CD4-positive, CD25-positive, alpha-beta regulatory T cell (primary cell): ENCODE measurements at regions not wholly inside any gene's neighbourhood (a gene's known extent, or its start where the extent isn't known, plus 50 kb on each side); places are given as distances from the start of the nearest gene placed in this dataset.

Source experiments
- ATAC-seq, 2 donors: fragments of 150-1000 bp; cut with Tn5 transposase; one replicate each; pipeline ENCODE4 v1.10.0; 2021; ENCODE audit warnings: low read depth in 2 of 2, moderate number of reproducible peaks in 2 of 2, moderate library complexity in 1 of 2
- DNase-seq, 3 donors: peaks; one replicate each; pipeline versions ENCODE4 v3.0.0 to v3.0.0-alpha.2; 2012 to 2022; ENCODE audit warnings: mixed read lengths in 1 of 3
- H3K27ac ChIP-seq: one replicate; pipeline ENCODE4 v1.7.0; 2013; ENCODE audit warnings: mild to moderate bottlenecking, low read length; ENCODE audit not compliant: insufficient read depth, poor library complexity, severe bottlenecking
- H3K27me3 ChIP-seq: one replicate; pipeline ENCODE4 v1.7.0; 2013; ENCODE audit warnings: low read length; ENCODE audit not compliant: control insufficient read depth, insufficient read depth
- H3K36me3 ChIP-seq: one replicate; pipeline ENCODE4 v1.7.0; 2013; ENCODE audit warnings: mild to moderate bottlenecking, low read length, moderate library complexity; ENCODE audit not compliant: control insufficient read depth, insufficient read depth
- H3K4me1 ChIP-seq: 2 replicates; pipeline ENCODE4 v1.7.0; 2013; ENCODE audit warnings: mild to moderate bottlenecking, low read length; ENCODE audit not compliant: insufficient read depth, control insufficient read depth, poor library complexity, severe bottlenecking
- H3K4me3 ChIP-seq: one replicate; pipeline ENCODE4 v1.7.0; 2013; ENCODE audit warnings: low read depth, mild to moderate bottlenecking, low read length, moderate library complexity
- H3K9me3 ChIP-seq, 2 experiments: 1 replicate in 1 of 2; 2 replicates in 1 of 2; pipeline ENCODE4 v1.7.0; 2013; ENCODE audit warnings: low read length in 2 of 2, mild to moderate bottlenecking in 1 of 2, moderate library complexity in 1 of 2; ENCODE audit not compliant: control insufficient read depth in 2 of 2
- H3K27ac Mint-ChIP-seq, 3 donors: one replicate each; pipeline ENCODE4 v1.8.0; 2020 to 2022; ENCODE audit warnings: mild to moderate bottlenecking in 3 of 3, mixed read lengths in 3 of 3, moderate library complexity in 2 of 3
- H3K27me3 Mint-ChIP-seq: one replicate; pipeline ENCODE4 v1.8.0; 2022; ENCODE audit warnings: mild to moderate bottlenecking, mixed read lengths
- H3K36me3 Mint-ChIP-seq: one replicate; pipeline ENCODE4 v1.8.0; 2020; ENCODE audit warnings: mixed read lengths
- H3K4me1 Mint-ChIP-seq, 4 donors: one replicate each; pipeline ENCODE4 v1.8.0; 2020 to 2022; ENCODE audit warnings: mixed read lengths in 4 of 4, mild to moderate bottlenecking in 1 of 4
- H3K4me3 Mint-ChIP-seq, 4 donors: one replicate each; pipeline ENCODE4 v1.8.0; 2020 to 2022; ENCODE audit warnings: mild to moderate bottlenecking in 4 of 4, mixed read lengths in 4 of 4, moderate library complexity in 3 of 4
- H3K9me3 Mint-ChIP-seq, 7 donors: one replicate each; pipeline ENCODE4 v1.8.0; 2020 to 2022; ENCODE audit warnings: mixed read lengths in 7 of 7, mild to moderate bottlenecking in 3 of 7, moderate library complexity in 2 of 7

GRCh38 chr17:37836593-37836992 is 87.6 kb upstream of the TBC1D3K start:
- Mint-ChIP-seq H3K36me3 (no peaks in the 10 kb centered on the region), H3K4me3 (no peak overlapping the region), H3K27ac (no peak overlapping the region), H3K27me3 (peaks cover 3% of the 10 kb centered on the region), H3K4me1 (peaks cover 0 to 2% (median 0%) of the 10 kb centered on the region in 4 donors), H3K9me3 (peaks cover 0 to 1% (median 0%) of the 10 kb centered on the region in 7 donors)
- Histone ChIP-seq H3K27ac (no peak overlapping the region), H3K4me3 (no peak overlapping the region), H3K9me3 (no peaks in the 10 kb centered on the region), H3K4me1 (no peaks in the 10 kb centered on the region), H3K36me3 (no peaks in the 10 kb centered on the region), H3K27me3 (no peaks in the 10 kb centered on the region)
- no peak for DNase-seq
- ATAC-seq: no peak

GRCh38 chr17:37834168-37834567 is 89.3 kb upstream of the HNF1B start:
- no peak overlapping the region for H3K4me3 Mint-ChIP-seq
- H3K4me1 ChIP-seq: no peaks in the 10 kb centered on the region
- no peaks in the 10 kb centered on the region for H3K27me3 Mint-ChIP-seq
- H3K27me3 ChIP-seq: no peaks in the 10 kb centered on the region
- H3K36me3 Mint-ChIP-seq: no peaks in the 10 kb centered on the region
- H3K9me3 ChIP-seq: no peaks in the 10 kb centered on the region
- H3K9me3 Mint-ChIP-seq: peaks cover 0 to 1% (median 0%) of the 10 kb centered on the region in 7 donors
- DNase-seq (no peak), ATAC-seq (no peak)
- H3K4me3 ChIP-seq: no peak overlapping the region
- no peak overlapping the region for H3K27ac ChIP-seq
- peaks cover 0 to 2% (median 0%) of the 10 kb centered on the region in 4 donors for H3K4me1 Mint-ChIP-seq
- no peak overlapping the region for H3K27ac Mint-ChIP-seq
- H3K36me3 ChIP-seq: no peaks in the 10 kb centered on the region

- H3K4me3 Mint-ChIP-seq: peak overlapping the region in 1 of 4 donors; percentile 48
Observed at GRCh38 chr17:37833237-37833859, 88.5 kb upstream of the HNF1B start.

GRCh38 chr17:37831986-37832385 is 87.1 kb upstream of the HNF1B start:
- Mint-ChIP-seq H3K27ac (no peak overlapping the region), H3K4me3 (no peak overlapping the region), H3K27me3 (no peaks in the 10 kb centered on the region), H3K4me1 (peaks cover 0 to 7% (median 0%) of the 10 kb centered on the region in 4 donors), H3K36me3 (no peaks in the 10 kb centered on the region), H3K9me3 (peaks cover 0 to 2% (median 0%) of the 10 kb centered on the region in 7 donors)
- Histone ChIP-seq H3K27me3 (no peaks in the 10 kb centered on the region), H3K4me1 (no peaks in the 10 kb centered on the region), H3K36me3 (no peaks in the 10 kb centered on the region), H3K4me3 (no peak overlapping the region), H3K9me3 (no peaks in the 10 kb centered on the region), H3K27ac (no peak overlapping the region)
- no peak for ATAC-seq
- DNase-seq: no peak

More at GRCh38 chr17:37833237-37833859, 88.5 kb upstream of the HNF1B start:
- Mint-ChIP-seq H3K9me3 (peaks cover 0 to 2% (median 0%) of the 10 kb centered on the region in 7 donors), H3K36me3 (no peaks in the 10 kb centered on the region), H3K27me3 (no peaks in the 10 kb centered on the region), H3K27ac (no peak overlapping the region), H3K4me1 (peaks cover 0 to 7% (median 0%) of the 10 kb centered on the region in 4 donors)
- Histone ChIP-seq H3K27me3 (no peaks in the 10 kb centered on the region), H3K27ac (no peak overlapping the region), H3K4me3 (no peak overlapping the region), H3K9me3 (no peaks in the 10 kb centered on the region), H3K36me3 (no peaks in the 10 kb centered on the region), H3K4me1 (no peaks in the 10 kb centered on the region)
- no peak for ATAC-seq
- peak in 1 of 3 donors; percentile 81 for DNase-seq

- Mint-ChIP-seq H3K36me3 (no peaks in the 10 kb centered on the region), H3K27me3 (no peaks in the 10 kb centered on the region), H3K4me1 (peaks cover 0 to 7% (median 0%) of the 10 kb centered on the region in 4 donors), H3K9me3 (peaks cover 0 to 2% (median 0%) of the 10 kb centered on the region in 7 donors), H3K4me3 (no peak overlapping the region), H3K27ac (no peak overlapping the region)
- no peaks in the 10 kb centered on the region for H3K36me3 ChIP-seq
- H3K9me3 ChIP-seq: no peaks in the 10 kb centered on the region
- DNase-seq (no peak), ATAC-seq (no peak)
- H3K4me1 ChIP-seq: no peaks in the 10 kb centered on the region
- H3K4me3 ChIP-seq: no peak overlapping the region
- no peaks in the 10 kb centered on the region for H3K27me3 ChIP-seq
- H3K27ac ChIP-seq: no peak overlapping the region
Observed at GRCh38 chr17:37831492-37831891, 86.6 kb upstream of the HNF1B start.

- Histone ChIP-seq H3K27ac (no peak overlapping the region), H3K4me1 (no peaks in the 10 kb centered on the region), H3K27me3 (no peaks in the 10 kb centered on the region), H3K9me3 (no peaks in the 10 kb centered on the region), H3K36me3 (no peaks in the 10 kb centered on the region), H3K4me3 (no peak overlapping the region)
- no peaks in the 10 kb centered on the region for H3K36me3 Mint-ChIP-seq
- H3K4me1 Mint-ChIP-seq: peaks cover 0 to 7% (median 0%) of the 10 kb centered on the region in 4 donors
- ATAC-seq (no peak), DNase-seq (no peak)
- H3K9me3 Mint-ChIP-seq: peaks cover 0 to 2% (median 0%) of the 10 kb centered on the region in 7 donors
- no peak overlapping the region for H3K4me3 Mint-ChIP-seq
- no peak overlapping the region for H3K27ac Mint-ChIP-seq
- no peaks in the 10 kb centered on the region for H3K27me3 Mint-ChIP-seq
Observed at GRCh38 chr17:37830151-37830993, 85.5 kb upstream of the HNF1B start.

GRCh38 chr17:37829592-37830123 is 84.8 kb upstream of the HNF1B start:
- H3K36me3 Mint-ChIP-seq: no peaks in the 10 kb centered on the region
- ATAC-seq (no peak), DNase-seq (no peak)
- H3K36me3 ChIP-seq: no peaks in the 10 kb centered on the region
- H3K27me3 ChIP-seq: no peaks in the 10 kb centered on the region
- H3K9me3 Mint-ChIP-seq: peaks cover 0 to 2% (median 0%) of the 10 kb centered on the region in 7 donors
- H3K4me1 Mint-ChIP-seq: peaks cover 0 to 7% (median 0%) of the 10 kb centered on the region in 4 donors
- no peak overlapping the region for H3K27ac Mint-ChIP-seq
- no peaks in the 10 kb centered on the region for H3K9me3 ChIP-seq
- no peaks in the 10 kb centered on the region for H3K4me1 ChIP-seq
- no peak overlapping the region for H3K27ac ChIP-seq
- no peak overlapping the region for H3K4me3 ChIP-seq
- no peak overlapping the region for H3K4me3 Mint-ChIP-seq
- H3K27me3 Mint-ChIP-seq: no peaks in the 10 kb centered on the region
